GM23338 (cell line): ENCODE measurements at regions not wholly inside any gene's neighbourhood (a gene's known extent, or its start where the extent isn't known, plus 50 kb on each side); places are given as distances from the start of the nearest gene placed in this dataset.

Experiments used
- ATAC-seq: fragments of 200-7000 bp; cut with Tn5 transposase; 3 replicates; pipeline ENCODE4 v1.9.1; 2020
- DNase-seq: peaks from one replicate; pipeline ENCODE4 v3.0.0-alpha.2; 2015; ENCODE audit warnings: low spot score
- H2AFZ ChIP-seq: fragments of 200-600 bp; sonication (generic); 2 replicates; pipeline ENCODE4 v1.8.0; 2016; ENCODE audit warnings: antibody characterized with exemption, mild to moderate bottlenecking, moderate library complexity
- H3F3A ChIP-seq: fragments of 200-600 bp; sonication (generic); replicated peaks from 2 replicates; pipeline ENCODE4 v1.8.0; 2017; ENCODE audit warnings: antibody characterized with exemption, mixed run types, low read depth
- H3K27ac ChIP-seq: fragments of 200-600 bp; sonication (generic); 2 replicates; pipeline ENCODE4 v1.6.1; 2016; ENCODE audit warnings: low read depth
- H3K27me3 ChIP-seq: fragments of 200-600 bp; sonication (generic); 2 replicates; pipeline ENCODE4 v1.8.0; 2016; ENCODE audit warnings: mild to moderate bottlenecking, mixed run types, moderate library complexity; ENCODE audit not compliant: insufficient read depth
- H3K36me3 ChIP-seq: fragments of 200-600 bp; sonication (generic); 2 replicates; pipeline ENCODE4 v1.8.0; 2016; ENCODE audit warnings: mild to moderate bottlenecking; ENCODE audit not compliant: insufficient read depth
- H3K4me1 ChIP-seq: fragments of 200-600 bp; sonication (generic); 2 replicates; pipeline ENCODE4 v1.8.0; 2016; ENCODE audit warnings: mild to moderate bottlenecking, moderate library complexity; ENCODE audit not compliant: insufficient read depth
- H3K4me2 ChIP-seq: fragments of 200-600 bp; sonication (generic); 2 replicates; pipeline ENCODE4 v1.7.1; 2017; ENCODE audit warnings: mixed run types
- H3K4me3 ChIP-seq: fragments of 200-600 bp; sonication (generic); 2 replicates; pipeline ENCODE4 v1.6.1; 2016; ENCODE audit warnings: mixed run types
- H3K79me2 ChIP-seq: fragments of 200-600 bp; sonication (generic); replicated peaks from 2 replicates; pipeline ENCODE4 v1.8.0; 2017; ENCODE audit warnings: mild to moderate bottlenecking; ENCODE audit not compliant: insufficient read depth
- H3K9me2 ChIP-seq: fragments of 200-600 bp; sonication (generic); 2 replicates; pipeline ENCODE4 v1.8.0; 2017; ENCODE audit not compliant: insufficient read depth
- H4K20me1 ChIP-seq: fragments of 200-600 bp; sonication (generic); replicated peaks from 2 replicates; pipeline ENCODE4 v1.8.0; 2017; ENCODE audit warnings: mild to moderate bottlenecking; ENCODE audit not compliant: insufficient read depth
- H3K27ac Mint-ChIP-seq: 2 replicates; pipeline ENCODE4 v1.8.0; 2020; ENCODE audit warnings: inconsistent platforms, mild to moderate bottlenecking, moderate library complexity, mixed read lengths
- H3K27me3 Mint-ChIP-seq: 3 replicates; pipeline ENCODE4 v1.8.0; 2022; ENCODE audit warnings: low read depth, mild to moderate bottlenecking, moderate library complexity, mixed read lengths, inconsistent platforms; ENCODE audit not compliant: insufficient read depth, poor library complexity
- H3K36me3 Mint-ChIP-seq: 3 replicates; pipeline ENCODE4 v1.8.0; 2021; ENCODE audit warnings: low read depth, mild to moderate bottlenecking, inconsistent platforms, moderate library complexity, mixed read lengths
- H3K4me1 Mint-ChIP-seq: 3 replicates; pipeline ENCODE4 v1.8.0; 2020; ENCODE audit warnings: mild to moderate bottlenecking, inconsistent platforms, mixed read lengths
- H3K4me3 Mint-ChIP-seq: 3 replicates; pipeline ENCODE4 v1.8.0; 2021; ENCODE audit warnings: moderate library complexity, mild to moderate bottlenecking, inconsistent platforms, mixed read lengths
- H3K9me3 Mint-ChIP-seq: 3 replicates; pipeline ENCODE4 v1.8.0; 2020; ENCODE audit warnings: moderate library complexity, mild to moderate bottlenecking, inconsistent platforms, mixed read lengths
- CREB1 ChIP-seq: fragments of 250-450 bp; sonication (Bioruptor Pico); IDR thresholded peaks from 2 replicates; pipeline ENCODE4 v1.5.0; 2020; ENCODE audit warnings: low read depth, mild to moderate bottlenecking, moderate library complexity
- CTCF ChIP-seq, 2 experiments: fragments of 200-600 bp in 1 of 2; sonication (generic) in 1 of 2; conservative IDR thresholded peaks; 2 replicates each; pipeline versions ENCODE4 v1.5.1 to v1.6.1; 2016 to 2017; ENCODE audit warnings: antibody characterized with exemption in 2 of 2, low read depth in 2 of 2, mild to moderate bottlenecking in 2 of 2, moderate library complexity in 1 of 2
- EZH2 ChIP-seq: fragments of 200-600 bp; sonication (generic); IDR thresholded peaks from one replicate; pipeline ENCODE4 v1.8.0; 2017; ENCODE audit warnings: antibody characterized with exemption, mild to moderate bottlenecking, low read depth; ENCODE audit not compliant: unreplicated experiment
- EZH2phosphoT487 ChIP-seq: fragments of 200-600 bp; sonication (generic); IDR thresholded peaks from one replicate; pipeline ENCODE4 v1.8.1; 2018; ENCODE audit warnings: antibody characterized with exemption; ENCODE audit not compliant: unreplicated experiment
- JUNB ChIP-seq: IDR thresholded peaks from one replicate; pipeline ENCODE4 v1.6.1; 2016; ENCODE audit warnings: antibody characterized with exemption; ENCODE audit not compliant: unreplicated experiment
- NANOG ChIP-seq: IDR thresholded peaks from 2 replicates; pipeline ENCODE4 v1.6.1; 2016; ENCODE audit warnings: antibody characterized with exemption, borderline replicate concordance
- POLR2AphosphoS5 ChIP-seq: IDR thresholded peaks from 2 replicates; pipeline ENCODE4 v1.6.1; 2016; ENCODE audit warnings: antibody characterized with exemption, low read depth
- REST ChIP-seq: IDR thresholded peaks from one replicate; pipeline ENCODE4 v1.6.1; 2018; ENCODE audit warnings: antibody characterized with exemption; ENCODE audit not compliant: unreplicated experiment
- STAT1 ChIP-seq: IDR thresholded peaks from one replicate; pipeline ENCODE4 v1.6.1; 2016; ENCODE audit warnings: antibody characterized with exemption; ENCODE audit not compliant: unreplicated experiment
- ZNF114 ChIP-seq: fragments of 250-450 bp; sonication (Bioruptor Pico); IDR thresholded peaks from 2 replicates; pipeline ENCODE4 v1.5.0; 2020; ENCODE audit warnings: mild to moderate bottlenecking, moderate library complexity
- ZNF331 ChIP-seq: fragments of 250-450 bp; sonication (Bioruptor Pico); IDR thresholded peaks from 2 replicates; pipeline ENCODE4 v1.5.0; 2020; ENCODE audit warnings: low read depth, mild to moderate bottlenecking, moderate library complexity
- ZNF462 ChIP-seq: fragments of 250-450 bp; sonication (Bioruptor Pico); IDR thresholded peaks from 2 replicates; pipeline ENCODE4 v1.5.0; 2020; ENCODE audit warnings: mild to moderate bottlenecking, moderate library complexity
- TF ChIP-seq, protein P1 (sequence below): IDR thresholded peaks from 2 replicates; pipeline ENCODE4 v1.6.1; 2016; ENCODE audit warnings: antibody characterized with exemption

DNA sequence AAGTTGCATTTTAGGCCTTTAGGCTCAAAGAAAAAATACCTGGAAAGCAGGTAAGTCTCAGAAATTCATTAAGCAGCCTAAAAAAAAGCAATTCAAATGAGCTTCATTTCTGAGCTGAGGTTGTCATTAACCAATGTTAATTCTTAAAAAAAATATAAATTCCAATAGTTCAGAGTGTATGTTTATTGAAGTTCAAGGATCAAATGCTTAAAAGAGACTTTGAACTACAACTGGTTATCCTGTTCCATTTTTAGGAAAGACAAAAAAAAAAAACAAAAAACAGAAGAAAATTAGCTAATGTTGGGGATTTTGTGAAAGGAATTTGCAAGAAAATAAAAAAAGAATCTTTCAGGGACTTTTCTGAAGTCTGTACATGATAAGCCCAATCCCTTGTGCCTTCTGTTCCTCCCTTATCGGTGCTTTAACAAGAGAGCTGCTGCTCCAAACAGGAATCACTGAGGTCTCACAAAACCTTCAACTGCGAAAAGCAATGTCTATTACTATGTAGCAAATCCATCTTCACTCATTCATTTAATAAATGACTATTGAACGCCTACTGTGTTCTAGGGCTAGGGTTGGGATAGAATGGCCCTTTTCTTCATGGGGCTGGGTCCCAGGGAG, 90.3 kb downstream of the FOXF2 start:
- H3F3A ChIP-seq: no peaks in the 10 kb centered on the region
- Mint-ChIP-seq H3K4me3 (no peak overlapping the region), H3K27me3 (no peaks in the 10 kb centered on the region), H3K27ac (no peak overlapping the region), H3K4me1 (no peaks in the 10 kb centered on the region; the same call in 2 of the 3 replicates), H3K36me3 (no peaks in the 10 kb centered on the region), H3K9me3 (no peaks in the 10 kb centered on the region; the same call in 2 of the 3 replicates)
- H4K20me1 ChIP-seq: no peaks in the 10 kb centered on the region
- peak overlapping the region; percentile 87 for H2AFZ ChIP-seq
- no peaks in the 10 kb centered on the region for H3K36me3 ChIP-seq
- no peak overlapping the region for H3K4me3 ChIP-seq
- H3K4me2 ChIP-seq: no peak overlapping the region
- peaks cover 5% of the 10 kb centered on the region; the same call in 1 of the 2 replicates for H3K9me2 ChIP-seq
- H3K4me1 ChIP-seq: no peaks in the 10 kb centered on the region
- ATAC-seq: no peak
- DNase-seq: no peak
- TF ChIP-seq CTCF (conservative IDR thresholded peaks at IDR 0.05; ENCODE audit: low read depth in 2 of 2) (no peak), NANOG (no peak), ZNF331 (CRISPR knock-in tag) (no peak), CREB1 (no peak), POLR2AphosphoS5 (no peak), ZNF462 (CRISPR knock-in tag) (no peak), ZNF114 (no peak), EZH2 (no peak), REST (no peak), STAT1 (no peak), EZH2phosphoT487 (no peak), JUNB (no peak)
- TF ChIP-seq, protein P1, sequence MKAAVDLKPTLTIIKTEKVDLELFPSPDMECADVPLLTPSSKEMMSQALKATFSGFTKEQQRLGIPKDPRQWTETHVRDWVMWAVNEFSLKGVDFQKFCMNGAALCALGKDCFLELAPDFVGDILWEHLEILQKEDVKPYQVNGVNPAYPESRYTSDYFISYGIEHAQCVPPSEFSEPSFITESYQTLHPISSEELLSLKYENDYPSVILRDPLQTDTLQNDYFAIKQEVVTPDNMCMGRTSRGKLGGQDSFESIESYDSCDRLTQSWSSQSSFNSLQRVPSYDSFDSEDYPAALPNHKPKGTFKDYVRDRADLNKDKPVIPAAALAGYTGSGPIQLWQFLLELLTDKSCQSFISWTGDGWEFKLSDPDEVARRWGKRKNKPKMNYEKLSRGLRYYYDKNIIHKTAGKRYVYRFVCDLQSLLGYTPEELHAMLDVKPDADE: no peak
- H3K27me3 ChIP-seq: no peaks in the 10 kb centered on the region
- no peak overlapping the region for H3K27ac ChIP-seq
- H3K79me2 ChIP-seq: no peaks in the 10 kb centered on the region
